ENCODE measurements at regions not wholly inside any gene's neighbourhood (a gene's known extent, or its start where the extent isn't known, plus 50 kb on each side); places are given as distances from the start of the nearest gene placed in this dataset.
A peak's percentile ranks its signal among the peaks of the same experiment; 100 is the strongest.

DNA sequence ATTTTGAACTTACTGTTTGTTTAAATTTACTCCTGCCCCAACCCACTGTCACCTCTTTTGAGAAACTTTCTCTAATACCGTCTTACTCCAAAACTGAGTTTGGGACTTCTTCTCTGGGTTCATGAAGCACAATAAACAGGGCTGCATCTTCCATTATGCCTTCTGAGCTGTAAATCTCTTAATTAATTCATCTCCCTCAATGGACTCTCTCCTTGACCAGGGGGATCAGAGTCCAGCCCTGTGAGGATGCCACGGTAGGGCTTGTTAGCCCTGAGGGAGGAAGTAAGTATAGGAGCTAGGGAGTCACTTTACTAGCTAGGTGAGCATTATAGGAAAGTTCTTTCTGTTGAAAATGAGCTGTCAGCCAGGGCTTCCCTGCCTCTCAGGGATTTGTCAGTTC, 299.3 kb upstream of the SATB1 start:
- H3K36me3 ChIP-seq (ENCODE audit: control insufficient read depth, insufficient read depth, low read length): no peaks in the 10 kb centered on the region
- no peaks in the 10 kb centered on the region for H3K4me1 ChIP-seq (ENCODE audit: control insufficient read depth, insufficient read depth, low read length)
- no peak overlapping the region for H3K27ac ChIP-seq (ENCODE audit: low read depth, low read length)
- 59% methylated on average over 2 of the region's 2 CpGs for WGBS (ENCODE audit: insufficient coverage)
- H3K9me3 ChIP-seq (ENCODE audit: control insufficient read depth, insufficient read depth, low read length): no peaks in the 10 kb centered on the region
- DNase-seq (ENCODE audit: low read depth in 4 of 6, low spot score in 6 of 6): no peak
- no peak overlapping the region for H3K4me3 ChIP-seq (ENCODE audit: low read depth, low read length)
- no peaks in the 10 kb centered on the region for H3K27me3 ChIP-seq (ENCODE audit: control insufficient read depth, insufficient read depth, low read length)

DNA sequence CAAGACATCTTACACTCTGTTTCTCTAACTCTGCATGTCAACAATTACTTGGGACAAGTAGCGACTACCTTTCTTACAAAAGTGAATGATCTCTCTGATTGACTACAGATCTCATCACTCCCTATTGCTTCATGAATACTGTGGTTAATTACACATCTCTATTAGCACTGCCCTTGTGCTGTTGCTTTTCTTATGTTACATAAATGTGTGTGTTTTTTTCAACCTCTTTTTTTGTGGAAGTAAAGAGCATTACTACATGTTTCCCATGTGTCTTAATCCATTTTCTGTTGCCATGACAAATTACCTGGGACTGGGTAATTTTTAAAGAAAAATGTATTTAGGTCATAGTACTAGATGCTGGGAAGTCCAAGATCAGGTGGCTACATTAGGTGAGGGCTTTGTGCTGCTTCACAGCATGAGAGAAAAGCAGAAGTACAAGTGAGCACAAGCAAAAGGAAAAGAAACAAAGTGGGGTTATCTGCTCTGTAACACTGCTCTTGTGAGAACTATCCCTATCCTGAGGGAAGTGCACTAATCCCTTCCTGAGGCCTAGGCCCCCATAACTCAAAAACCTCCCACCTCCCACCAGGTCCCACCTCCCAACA, 298.2 kb upstream of the SATB1 start:
- DNase-seq (ENCODE audit: low read depth in 4 of 6, low spot score in 6 of 6): no peak
- Histone ChIP-seq H3K36me3 (ENCODE audit: control insufficient read depth, insufficient read depth, low read length) (no peaks in the 10 kb centered on the region), H3K9me3 (ENCODE audit: control insufficient read depth, insufficient read depth, low read length) (no peaks in the 10 kb centered on the region), H3K27me3 (ENCODE audit: control insufficient read depth, insufficient read depth, low read length) (no peaks in the 10 kb centered on the region), H3K4me3 (ENCODE audit: low read depth, low read length) (no peak overlapping the region), H3K27ac (ENCODE audit: low read depth, low read length) (no peak overlapping the region), H3K4me1 (ENCODE audit: control insufficient read depth, insufficient read depth, low read length) (no peaks in the 10 kb centered on the region)
- WGBS (ENCODE audit: insufficient coverage): no CpG with 5 or more reads among the region's 1 CpG

DNA sequence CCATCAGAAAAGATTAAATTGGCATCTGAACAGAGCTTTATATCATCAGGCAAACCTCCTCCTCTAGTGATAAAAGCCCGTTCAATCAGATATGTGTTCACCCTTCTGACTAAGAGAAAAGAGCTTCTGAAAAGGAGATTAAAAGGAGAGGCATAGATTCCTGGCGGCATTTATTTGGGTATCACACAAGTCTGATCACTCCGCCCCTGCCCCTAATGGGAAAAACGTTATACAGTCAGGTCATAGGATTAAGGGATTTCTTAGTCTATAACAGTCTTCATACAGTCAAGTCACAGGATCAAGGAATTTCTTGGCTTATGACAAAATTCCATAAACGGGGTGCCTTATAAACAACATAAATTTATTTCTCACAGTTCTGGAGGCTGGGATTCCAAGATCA, 295.4 kb upstream of the SATB1 start:
- Histone ChIP-seq H3K4me1 (ENCODE audit: control insufficient read depth, insufficient read depth, low read length) (no peaks in the 10 kb centered on the region), H3K36me3 (ENCODE audit: control insufficient read depth, insufficient read depth, low read length) (no peaks in the 10 kb centered on the region), H3K27me3 (ENCODE audit: control insufficient read depth, insufficient read depth, low read length) (no peaks in the 10 kb centered on the region), H3K9me3 (ENCODE audit: control insufficient read depth, insufficient read depth, low read length) (no peaks in the 10 kb centered on the region), H3K27ac (ENCODE audit: low read depth, low read length) (no peak overlapping the region), H3K4me3 (ENCODE audit: low read depth, low read length) (no peak overlapping the region)
- DNase-seq (ENCODE audit: low read depth in 4 of 6, low spot score in 6 of 6): no peak
- WGBS (ENCODE audit: insufficient coverage): no CpG with 5 or more reads among the region's 5 CpGs

DNA sequence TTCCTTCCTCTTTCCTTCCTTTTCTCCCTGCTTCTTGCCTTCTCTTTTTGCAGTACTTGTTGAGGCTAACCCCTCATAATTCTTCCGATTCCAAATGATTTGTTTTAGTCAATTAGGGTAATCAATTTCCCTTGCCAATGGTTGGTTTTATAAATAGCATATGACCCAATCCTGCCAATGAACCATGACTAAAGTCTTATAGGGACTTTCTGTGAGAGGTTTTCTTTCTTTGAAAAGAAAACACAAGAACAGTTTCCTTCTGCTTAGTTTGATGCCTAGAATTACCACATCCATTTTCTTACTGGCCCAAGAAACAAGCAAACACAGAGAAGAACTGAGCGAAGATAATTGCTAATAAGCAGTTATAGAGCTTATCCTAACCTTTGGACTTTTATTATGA, 292.5 kb upstream of the SATB1 start:
- H3K4me3 ChIP-seq (ENCODE audit: low read depth, low read length): no peak overlapping the region
- no peak for DNase-seq (ENCODE audit: low read depth in 4 of 6, low spot score in 6 of 6)
- H3K36me3 ChIP-seq (ENCODE audit: control insufficient read depth, insufficient read depth, low read length): no peaks in the 10 kb centered on the region
- no peak overlapping the region for H3K27ac ChIP-seq (ENCODE audit: low read depth, low read length)
- no peaks in the 10 kb centered on the region for H3K9me3 ChIP-seq (ENCODE audit: control insufficient read depth, insufficient read depth, low read length)
- no peaks in the 10 kb centered on the region for H3K4me1 ChIP-seq (ENCODE audit: control insufficient read depth, insufficient read depth, low read length)
- no CpG with 5 or more reads among the region's 2 CpGs for WGBS (ENCODE audit: insufficient coverage)
- H3K27me3 ChIP-seq (ENCODE audit: control insufficient read depth, insufficient read depth, low read length): no peaks in the 10 kb centered on the region

DNA sequence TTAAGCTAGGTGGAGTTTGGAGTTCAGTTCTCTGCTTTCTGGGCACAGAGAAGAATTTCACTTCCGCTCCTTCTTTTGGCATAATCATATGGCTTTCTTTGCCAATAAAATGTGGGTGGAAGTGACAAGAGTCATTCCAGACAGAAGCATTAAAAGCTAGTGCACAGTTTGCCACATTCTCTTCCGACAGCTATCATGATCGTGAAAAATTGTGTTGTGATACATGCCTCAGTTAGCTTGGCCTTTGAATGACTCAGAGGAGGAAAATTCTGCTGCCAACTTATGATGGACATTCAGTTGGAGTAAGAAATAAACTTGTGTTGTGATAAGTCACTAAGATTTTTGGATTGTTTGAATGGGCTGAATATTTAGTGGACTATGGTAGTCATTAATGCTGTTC, 291.7 kb upstream of the SATB1 start:
- H3K27me3 ChIP-seq (ENCODE audit: control insufficient read depth, insufficient read depth, low read length): no peaks in the 10 kb centered on the region
- H3K36me3 ChIP-seq (ENCODE audit: control insufficient read depth, insufficient read depth, low read length): no peaks in the 10 kb centered on the region
- 100% methylated on average over 3 of the region's 3 CpGs for WGBS (ENCODE audit: insufficient coverage)
- no peaks in the 10 kb centered on the region for H3K9me3 ChIP-seq (ENCODE audit: control insufficient read depth, insufficient read depth, low read length)
- H3K27ac ChIP-seq (ENCODE audit: low read depth, low read length): no peak overlapping the region
- H3K4me3 ChIP-seq (ENCODE audit: low read depth, low read length): no peak overlapping the region
- no peaks in the 10 kb centered on the region for H3K4me1 ChIP-seq (ENCODE audit: control insufficient read depth, insufficient read depth, low read length)
- peak in 1 of 6 donors; percentile 15 for DNase-seq (ENCODE audit: low read depth in 4 of 6, low spot score in 6 of 6)

DNA sequence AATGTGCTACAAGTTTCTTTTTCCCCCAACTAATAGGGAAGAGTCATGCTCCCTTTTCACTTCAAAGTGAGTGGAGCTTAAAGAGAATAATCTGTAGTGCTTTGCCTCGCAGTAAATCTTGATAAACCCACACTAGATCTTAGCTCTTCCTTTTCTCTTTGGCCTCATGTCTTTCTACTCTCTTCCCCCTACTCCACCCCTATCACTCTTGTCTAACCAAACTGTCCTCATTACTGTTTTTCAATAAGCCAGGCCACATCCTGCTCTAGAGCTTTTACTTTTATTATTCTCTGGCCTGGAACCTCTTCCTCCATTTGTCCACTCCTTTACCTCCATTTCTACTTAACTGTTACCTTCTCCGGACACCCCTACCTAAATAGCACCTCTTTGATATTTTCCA, 291.0 kb upstream of the SATB1 start:
- no peaks in the 10 kb centered on the region for H3K27me3 ChIP-seq (ENCODE audit: control insufficient read depth, insufficient read depth, low read length)
- no peaks in the 10 kb centered on the region for H3K4me1 ChIP-seq (ENCODE audit: control insufficient read depth, insufficient read depth, low read length)
- H3K9me3 ChIP-seq (ENCODE audit: control insufficient read depth, insufficient read depth, low read length): no peaks in the 10 kb centered on the region
- DNase-seq (ENCODE audit: low read depth in 4 of 6, low spot score in 6 of 6): no peak
- H3K36me3 ChIP-seq (ENCODE audit: control insufficient read depth, insufficient read depth, low read length): no peaks in the 10 kb centered on the region
- WGBS (ENCODE audit: insufficient coverage): 90% methylated on average over 2 of the region's 2 CpGs
- H3K4me3 ChIP-seq (ENCODE audit: low read depth, low read length): no peak overlapping the region
- H3K27ac ChIP-seq (ENCODE audit: low read depth, low read length): no peak overlapping the region

DNA sequence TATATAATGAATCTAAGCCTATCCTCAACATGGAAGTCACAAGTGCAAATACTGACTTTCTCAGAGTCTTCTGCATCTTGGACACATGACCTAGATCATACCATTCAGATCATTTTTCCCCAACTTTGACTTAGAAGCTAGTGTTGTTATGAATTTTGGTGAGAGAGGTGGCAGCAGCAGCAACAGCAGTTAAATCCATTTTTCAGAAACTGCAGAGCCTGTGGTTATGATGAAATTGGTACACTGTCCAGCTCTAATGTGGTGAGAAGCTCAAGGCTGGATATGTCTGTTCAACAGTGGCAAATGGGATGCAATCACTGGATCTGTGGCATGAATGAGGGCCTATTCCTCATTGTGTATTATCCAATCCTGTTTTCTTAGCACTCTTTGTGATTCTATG, 290.1 kb upstream of the SATB1 start:
- H3K9me3 ChIP-seq (ENCODE audit: control insufficient read depth, insufficient read depth, low read length): no peaks in the 10 kb centered on the region
- no peaks in the 10 kb centered on the region for H3K36me3 ChIP-seq (ENCODE audit: control insufficient read depth, insufficient read depth, low read length)
- H3K27me3 ChIP-seq (ENCODE audit: control insufficient read depth, insufficient read depth, low read length): no peaks in the 10 kb centered on the region
- H3K27ac ChIP-seq (ENCODE audit: low read depth, low read length): no peak overlapping the region
- H3K4me3 ChIP-seq (ENCODE audit: low read depth, low read length): no peak overlapping the region
- no peaks in the 10 kb centered on the region for H3K4me1 ChIP-seq (ENCODE audit: control insufficient read depth, insufficient read depth, low read length)
- no peak for DNase-seq (ENCODE audit: low read depth in 4 of 6, low spot score in 6 of 6)

DNA sequence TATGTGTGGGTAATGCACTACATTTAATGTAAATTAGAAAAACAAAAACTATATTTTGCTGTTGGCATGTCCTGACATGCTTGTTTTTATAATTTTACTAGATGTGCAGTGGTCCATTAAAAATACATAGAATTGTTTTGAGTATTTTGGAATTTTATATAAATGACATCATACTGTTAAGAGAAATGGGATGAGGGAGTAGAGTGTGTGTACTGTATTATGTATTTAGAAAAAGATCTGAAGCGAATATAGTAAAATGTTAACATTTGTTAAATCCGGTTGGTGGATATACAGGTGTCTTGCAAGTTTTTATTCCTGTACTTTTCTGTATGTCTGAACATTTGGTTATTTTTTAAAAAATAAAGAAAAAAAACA, 288.4 kb upstream of the SATB1 start:
- Histone ChIP-seq H3K9me3 (ENCODE audit: control insufficient read depth, insufficient read depth, low read length) (no peaks in the 10 kb centered on the region), H3K27ac (ENCODE audit: low read depth, low read length) (no peak overlapping the region), H3K27me3 (ENCODE audit: control insufficient read depth, insufficient read depth, low read length) (no peaks in the 10 kb centered on the region), H3K36me3 (ENCODE audit: control insufficient read depth, insufficient read depth, low read length) (no peaks in the 10 kb centered on the region), H3K4me3 (ENCODE audit: low read depth, low read length) (no peak overlapping the region), H3K4me1 (ENCODE audit: control insufficient read depth, insufficient read depth, low read length) (no peaks in the 10 kb centered on the region)
- no peak for DNase-seq (ENCODE audit: low read depth in 4 of 6, low spot score in 6 of 6)
- no CpG with 5 or more reads among the region's 2 CpGs for WGBS (ENCODE audit: insufficient coverage)

DNA sequence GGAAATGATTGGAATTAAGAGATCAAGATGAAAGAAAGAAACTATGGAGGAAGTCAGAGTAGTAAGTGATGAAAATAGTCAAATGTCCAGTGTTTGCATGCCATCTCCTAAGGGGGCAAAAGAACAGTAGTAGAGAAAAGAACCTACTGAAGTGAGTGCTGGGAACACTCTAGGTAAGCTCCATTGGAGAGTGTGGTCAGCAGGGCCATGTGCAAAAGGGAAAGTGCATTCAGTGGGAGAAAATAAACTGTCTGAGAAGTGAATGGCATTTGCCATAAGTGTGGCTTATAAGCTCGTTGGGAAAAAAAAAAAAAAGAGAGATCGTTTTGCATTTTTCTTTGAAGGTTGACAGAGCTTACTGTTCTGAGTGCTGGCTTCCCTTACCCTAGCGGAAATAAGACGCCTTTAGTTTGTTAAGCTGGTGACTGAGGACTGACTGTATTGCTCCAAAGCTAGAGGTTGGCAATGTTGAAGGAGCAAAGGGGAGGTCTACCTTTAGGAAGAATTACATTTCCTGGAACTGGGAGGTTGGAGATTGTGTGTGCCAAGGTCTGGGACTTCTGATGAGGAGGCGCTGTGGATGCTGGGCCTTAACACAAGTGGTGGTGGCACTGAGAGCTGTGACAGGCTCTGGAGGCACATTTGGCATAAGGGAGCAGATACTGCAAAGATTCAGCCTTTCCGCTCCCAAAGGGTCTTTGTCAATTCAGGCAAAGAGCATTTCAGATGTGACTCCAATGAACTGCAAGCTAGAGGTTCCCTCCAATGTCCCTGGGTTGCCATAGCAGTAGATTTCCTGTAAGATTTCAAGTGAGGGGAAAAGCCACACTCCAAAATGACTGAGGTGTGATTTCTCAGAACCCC, 287.8 kb upstream of the SATB1 start:
- no peaks in the 10 kb centered on the region for H3K27me3 ChIP-seq (ENCODE audit: control insufficient read depth, insufficient read depth, low read length)
- no peak overlapping the region for H3K4me3 ChIP-seq (ENCODE audit: low read depth, low read length)
- no peak overlapping the region for H3K27ac ChIP-seq (ENCODE audit: low read depth, low read length)
- peak in 1 of 6 donors; percentile 18 for DNase-seq (ENCODE audit: low read depth in 4 of 6, low spot score in 6 of 6)
- no peaks in the 10 kb centered on the region for H3K4me1 ChIP-seq (ENCODE audit: control insufficient read depth, insufficient read depth, low read length)
- WGBS (ENCODE audit: insufficient coverage): 80% methylated on average over 6 of the region's 6 CpGs
- H3K36me3 ChIP-seq (ENCODE audit: control insufficient read depth, insufficient read depth, low read length): no peaks in the 10 kb centered on the region
- no peaks in the 10 kb centered on the region for H3K9me3 ChIP-seq (ENCODE audit: control insufficient read depth, insufficient read depth, low read length)

DNA sequence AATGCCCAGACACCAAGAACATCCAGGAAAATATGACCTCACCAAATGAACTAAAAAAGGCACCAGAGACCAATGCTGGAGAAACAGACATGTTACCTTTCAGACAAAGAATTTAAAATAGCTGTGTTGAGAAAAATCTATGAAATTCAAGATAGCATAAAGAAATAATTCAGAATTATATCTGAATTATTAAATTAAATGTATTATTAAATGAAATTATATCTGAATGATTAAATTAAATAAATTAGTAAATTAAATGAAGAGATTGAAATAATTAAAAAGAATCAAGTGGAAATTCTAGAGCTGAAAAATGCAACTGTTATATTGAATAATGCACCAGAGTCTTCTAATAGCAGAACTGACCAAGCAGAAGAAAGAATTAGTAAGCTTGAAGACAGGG, 279.2 kb upstream of the SATB1 start:
- Histone ChIP-seq H3K36me3 (ENCODE audit: control insufficient read depth, insufficient read depth, low read length) (no peaks in the 10 kb centered on the region), H3K4me1 (ENCODE audit: control insufficient read depth, insufficient read depth, low read length) (no peaks in the 10 kb centered on the region), H3K27me3 (ENCODE audit: control insufficient read depth, insufficient read depth, low read length) (no peaks in the 10 kb centered on the region), H3K9me3 (ENCODE audit: control insufficient read depth, insufficient read depth, low read length) (peaks cover 4% of the 10 kb centered on the region), H3K4me3 (ENCODE audit: low read depth, low read length) (no peak overlapping the region), H3K27ac (ENCODE audit: low read depth, low read length) (no peak overlapping the region)
- no peak for DNase-seq (ENCODE audit: low read depth in 4 of 6, low spot score in 6 of 6)
